Stimulated activated CD4-positive, alpha-beta T cell treated with anti-CD3 and anti-CD28 coated beads, Interleukin-15, amount 100 ng/mL, for 24 hours (primary cell): ENCODE measurements at regions not wholly inside any gene's neighbourhood (a gene's known extent, or its start where the extent isn't known, plus 50 kb on each side); places are given as distances from the start of the nearest gene placed in this dataset.
"Not testable (repeated sequence)": the region's sequence is repeated elsewhere in the genome, so short reads cannot be mapped to it uniquely, and the experiment has no call there.

ENCODE experiments used
- DNase-seq: peaks from one replicate; pipeline ENCODE4 v3.0.0-alpha.2; 2020

DNA sequence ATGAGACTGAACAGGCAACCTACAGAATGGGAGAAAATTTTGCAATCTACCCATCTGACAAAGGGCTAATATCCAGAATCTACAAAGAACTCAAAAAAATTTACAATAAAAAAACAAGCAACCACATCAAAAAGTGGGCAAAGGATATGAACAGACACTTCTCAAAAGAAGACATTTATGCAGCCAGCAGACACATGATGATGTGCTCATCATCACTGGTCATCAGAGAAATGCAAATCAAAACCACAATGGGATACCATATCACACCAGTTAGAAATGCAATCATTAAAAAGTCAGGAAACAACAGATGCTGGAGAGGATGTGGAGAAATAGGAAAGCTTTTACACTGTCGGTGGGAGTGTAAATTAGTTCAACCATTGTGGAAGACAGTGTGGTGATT, 51.7 kb upstream of the PAXBP1 start:
- DNase-seq = not testable (repeated sequence)

DNA sequence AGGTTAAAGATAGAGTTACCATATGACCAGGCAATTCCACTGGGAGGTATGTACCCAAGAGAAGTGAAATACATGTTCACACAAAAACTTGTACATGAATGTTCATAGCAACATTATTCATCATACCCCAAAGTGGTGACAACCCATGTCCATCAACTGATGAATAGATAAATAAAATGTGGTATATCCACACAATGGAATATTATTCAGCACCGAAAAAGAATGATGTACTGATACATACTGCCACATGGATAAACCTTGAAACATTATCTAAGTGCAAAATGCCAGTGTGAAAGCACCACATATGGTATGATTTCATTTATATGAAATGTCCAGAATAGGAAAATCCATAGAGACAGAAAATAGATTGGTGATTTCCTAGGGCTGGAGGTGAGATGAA, 53.4 kb upstream of the PAXBP1 start:
- DNase-seq = no peak

DNA sequence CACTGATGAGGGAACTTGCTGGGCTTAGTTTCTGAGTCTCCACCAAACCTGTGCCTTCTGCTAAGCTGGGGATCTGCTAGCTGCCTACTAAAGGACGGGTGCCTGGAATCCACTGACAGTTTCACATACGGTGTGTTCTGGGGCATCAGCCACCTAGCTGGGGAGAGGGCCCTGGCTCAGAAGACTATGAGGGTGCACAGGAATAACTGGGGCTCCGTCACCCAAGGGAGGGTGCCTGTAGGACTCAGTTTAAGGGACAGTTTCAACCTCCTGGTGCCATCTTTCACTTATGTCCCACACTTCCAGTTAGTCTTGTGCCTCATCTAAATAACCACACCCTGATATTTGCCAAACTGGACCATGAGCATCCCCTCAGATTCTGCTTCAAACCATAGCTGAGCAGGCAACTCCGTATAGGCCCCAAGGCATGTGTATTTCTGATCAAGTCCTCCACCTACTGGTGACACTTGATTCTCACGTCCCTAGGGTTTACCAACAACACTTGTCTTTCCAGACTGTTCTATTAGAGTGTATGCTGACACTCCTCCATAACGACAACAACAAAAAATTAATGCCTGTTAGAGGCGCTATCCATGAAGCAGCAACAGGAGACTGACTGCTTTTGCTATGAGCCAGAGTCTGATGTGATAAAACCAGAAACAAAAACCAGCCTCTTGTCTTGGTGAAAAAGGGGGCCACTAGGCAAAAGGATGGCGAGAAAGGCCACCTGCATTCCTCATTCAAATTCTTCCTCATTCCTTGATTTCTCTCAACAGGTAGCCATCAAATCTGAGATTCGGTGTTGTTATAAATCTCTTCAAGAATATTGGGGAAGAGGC, 55.0 kb upstream of the PAXBP1 start:
- DNase-seq = peak; percentile 43

DNA sequence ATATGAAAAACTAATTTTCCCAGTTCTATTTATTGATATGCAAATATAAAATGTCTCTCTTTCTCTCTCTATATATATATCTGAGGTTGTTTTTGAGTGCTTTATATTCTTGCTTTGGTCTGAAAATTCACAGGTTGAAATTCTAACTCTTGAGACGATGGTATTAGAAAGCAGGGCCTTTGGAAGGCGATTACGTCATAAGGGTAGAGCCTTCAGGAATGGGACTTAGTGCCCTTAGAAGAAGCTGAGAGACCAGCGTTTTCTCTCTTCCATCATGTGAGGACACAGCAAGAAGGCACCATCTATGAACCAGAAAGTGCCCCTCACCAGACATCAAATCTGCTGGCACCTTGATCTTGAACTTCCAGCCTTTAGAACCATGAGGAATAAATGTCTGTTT, 57.4 kb upstream of the PAXBP1 start:
- DNase-seq = no peak

DNA sequence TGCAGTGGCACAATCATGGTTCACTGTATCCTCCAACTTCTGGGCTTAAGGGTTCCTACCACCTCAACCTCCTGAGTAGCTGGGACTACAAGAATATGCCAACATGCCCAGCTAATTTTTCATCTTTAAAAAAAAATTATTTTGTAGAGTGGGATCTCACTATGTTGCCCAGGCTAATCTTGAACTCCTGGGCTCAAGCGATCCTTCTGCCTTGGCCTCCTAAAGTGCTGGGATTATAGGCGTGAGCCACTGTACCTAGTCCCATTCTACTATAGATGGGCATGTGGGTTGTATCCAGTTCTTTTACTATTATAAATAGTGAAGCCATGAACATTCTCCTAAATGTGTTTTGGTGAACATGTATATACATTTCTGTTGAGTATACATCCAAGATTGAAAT, 57.9 kb upstream of the PAXBP1 start:
- no peak for DNase-seq

DNA sequence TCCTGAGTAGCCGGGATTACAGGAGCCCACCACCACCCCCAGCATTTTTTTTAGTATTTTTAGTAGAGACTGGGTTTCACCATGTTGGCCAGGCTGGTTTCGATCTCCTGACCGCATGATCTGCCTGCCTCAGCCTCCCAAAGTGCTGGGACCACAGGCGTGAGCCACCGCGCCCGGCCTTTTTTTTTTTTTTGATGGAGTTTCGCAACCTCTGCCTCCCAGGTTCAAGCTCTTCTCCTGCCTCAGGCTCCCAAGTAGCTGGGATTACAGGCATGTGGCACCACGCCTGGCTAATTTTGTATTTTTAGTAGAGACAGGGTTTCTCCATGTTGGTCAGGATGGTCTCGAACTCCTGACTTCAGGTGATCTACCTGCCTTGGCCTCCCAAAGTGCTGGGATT, 60.2 kb upstream of the PAXBP1 start:
- DNase-seq = not testable (repeated sequence)

DNA sequence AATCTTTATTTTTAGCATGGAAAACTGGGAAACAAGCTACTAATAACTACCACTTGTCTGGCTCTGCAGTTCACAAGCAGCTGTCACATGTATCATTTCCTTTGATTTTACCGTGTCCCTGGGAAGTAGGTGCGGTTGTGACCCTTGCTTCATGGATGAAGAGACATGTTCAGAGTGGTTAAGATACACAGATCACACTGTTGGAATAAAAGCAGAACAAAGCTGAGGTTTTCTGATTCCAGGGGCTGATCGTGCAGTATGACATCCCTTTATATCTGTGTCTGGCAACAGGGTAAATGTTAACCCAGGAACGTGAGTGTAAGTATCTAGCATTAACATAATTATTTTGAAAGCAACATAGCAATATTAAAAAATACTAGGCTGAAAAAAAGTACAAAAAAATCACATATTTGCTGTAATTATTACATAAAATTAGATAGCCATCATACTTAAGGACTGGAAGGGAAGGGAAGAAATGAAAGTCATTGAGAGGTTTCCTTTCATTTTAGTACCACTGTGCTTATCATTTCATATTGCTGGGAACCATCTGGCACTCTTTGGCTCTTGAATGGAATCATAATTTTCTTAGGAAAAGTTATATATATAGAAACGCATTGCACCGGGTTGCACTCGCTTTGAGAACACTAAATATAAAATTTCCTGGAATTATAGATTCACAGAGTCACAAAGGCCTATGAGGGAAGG, 62.8 kb upstream of the PAXBP1 start:
- no peak for DNase-seq

DNA sequence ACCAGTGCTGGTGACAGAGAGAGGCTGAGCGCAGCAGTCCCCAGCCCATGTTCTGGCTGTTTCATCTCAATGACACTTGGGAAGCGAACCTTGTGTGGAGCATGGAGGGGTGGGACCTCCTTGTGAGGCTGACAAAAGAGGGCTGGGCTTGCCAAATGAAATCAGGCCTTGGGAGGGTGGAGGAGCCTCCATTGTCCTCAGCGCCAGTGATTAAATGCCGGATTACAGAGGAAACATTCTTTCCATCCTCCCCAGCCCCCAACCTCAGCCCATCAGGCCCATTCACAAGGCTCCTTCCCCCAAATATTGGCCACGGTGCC, 63.3 kb upstream of the PAXBP1 start:
- DNase-seq = no peak

DNA sequence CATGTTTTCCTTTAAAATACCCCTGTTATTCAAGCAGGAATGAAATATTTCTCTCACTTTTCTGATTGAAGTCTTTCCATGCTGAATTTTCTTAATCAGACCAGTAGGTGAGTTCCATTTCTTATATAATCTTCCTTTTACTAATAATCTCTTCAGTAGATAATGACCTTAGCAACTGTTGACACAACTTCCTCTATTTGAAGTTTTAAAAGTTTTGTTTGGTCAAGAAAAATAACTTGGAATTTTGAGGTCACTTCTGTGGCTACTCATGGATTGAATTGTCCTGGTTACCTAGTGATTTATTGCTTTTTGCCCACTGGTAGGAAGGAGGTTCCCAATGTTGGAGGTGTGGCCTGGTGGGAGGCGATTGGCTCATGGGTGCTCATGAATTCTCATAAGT, 70.6 kb upstream of the PAXBP1 start:
- no peak for DNase-seq

DNA sequence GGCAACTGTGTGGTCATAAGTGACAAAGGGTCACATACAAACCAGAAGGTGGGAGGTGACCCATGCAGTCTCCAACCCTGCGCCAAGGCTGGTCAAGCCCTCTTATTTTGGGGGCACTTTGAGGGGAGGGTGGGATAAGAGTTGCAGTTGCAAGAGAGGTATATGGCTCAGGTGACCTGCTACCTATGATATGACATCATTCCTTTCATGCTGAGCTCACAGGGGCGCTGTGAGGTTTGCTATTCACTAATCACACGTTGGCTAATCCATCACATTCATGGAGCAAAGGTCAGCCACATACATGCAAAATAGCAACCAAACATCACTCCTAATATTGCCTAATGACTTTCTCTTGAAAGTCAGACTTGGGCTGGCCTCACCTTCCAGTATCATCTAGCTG, 72.0 kb upstream of the PAXBP1 start:
- DNase-seq = no peak

DNA sequence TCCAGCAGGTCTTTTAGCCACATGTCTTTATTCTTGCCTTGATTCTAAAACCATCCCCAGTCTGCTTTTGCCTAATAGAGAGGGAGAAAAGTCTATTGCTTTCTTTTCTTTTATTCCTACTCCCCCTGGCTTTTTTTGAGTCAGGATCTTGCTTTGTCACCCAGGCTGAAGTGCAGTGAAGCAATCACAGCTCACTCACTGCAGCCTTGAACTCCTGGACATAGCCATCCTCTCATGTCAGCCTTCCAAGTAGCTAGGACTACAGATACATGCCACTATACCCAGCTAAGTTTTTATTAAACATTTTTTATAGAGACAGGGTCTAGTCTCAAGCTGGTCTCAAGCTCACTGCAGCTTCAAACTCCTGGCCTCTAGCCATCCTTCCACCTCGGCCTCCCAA, 72.5 kb upstream of the PAXBP1 start:
- DNase-seq = no peak

DNA sequence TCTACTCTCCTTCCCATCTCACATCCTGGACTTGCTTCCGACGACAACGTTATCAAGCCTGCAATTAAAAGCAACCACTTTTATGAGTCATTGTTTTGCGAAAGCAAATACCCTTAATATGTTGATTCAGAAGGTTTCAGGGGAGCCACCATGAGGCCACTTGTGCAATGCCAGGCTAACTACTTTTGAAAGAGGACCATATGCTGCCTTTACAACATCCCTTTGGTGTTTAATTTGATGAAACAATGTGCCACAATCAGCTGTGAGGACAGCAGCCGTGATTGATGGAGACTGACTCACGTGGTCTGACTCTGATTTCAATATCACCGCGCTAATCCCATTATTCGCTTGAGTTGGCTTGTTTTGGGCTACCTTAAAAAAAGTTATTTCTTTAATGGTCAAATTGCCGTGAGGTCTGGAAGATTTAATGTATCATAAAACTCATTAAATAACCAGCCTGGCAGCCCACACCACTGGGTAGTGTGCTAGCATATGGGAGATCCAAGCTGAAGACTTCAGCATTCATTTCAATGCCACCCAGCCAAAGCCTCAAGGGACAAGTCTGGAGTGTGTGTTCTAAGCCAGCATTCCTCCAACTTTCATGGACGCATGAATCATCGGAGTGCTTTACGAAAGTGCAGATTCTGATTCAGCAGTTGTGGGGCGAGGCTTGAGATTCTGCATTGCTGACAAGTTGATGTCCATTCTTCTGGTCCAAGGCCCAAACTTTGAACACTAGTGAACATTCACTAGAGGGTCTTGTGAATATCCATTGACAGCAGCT, 73.3 kb upstream of the PAXBP1 start:
- DNase-seq = no peak

DNA sequence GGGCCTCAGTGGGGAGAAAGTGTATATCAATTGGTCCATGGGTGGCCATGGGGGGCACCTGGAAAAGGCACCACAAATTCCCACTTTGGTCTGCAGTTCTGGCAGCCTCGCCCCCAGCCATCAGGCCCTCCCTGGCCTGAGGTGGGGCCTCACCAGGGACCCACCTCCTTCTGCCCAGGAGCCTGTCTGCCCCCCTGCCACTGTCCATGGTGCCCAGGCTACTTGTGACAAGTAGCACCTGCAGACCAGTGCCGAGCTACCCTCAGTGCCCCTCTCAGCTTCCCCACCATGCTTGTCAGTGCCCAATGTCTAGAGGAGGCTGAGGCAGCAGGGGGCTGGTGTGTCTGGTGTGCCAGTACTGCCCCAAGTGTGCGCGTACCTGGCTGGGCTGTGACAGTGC, 87.1 kb upstream of the PAXBP1 start:
- no peak for DNase-seq

DNA sequence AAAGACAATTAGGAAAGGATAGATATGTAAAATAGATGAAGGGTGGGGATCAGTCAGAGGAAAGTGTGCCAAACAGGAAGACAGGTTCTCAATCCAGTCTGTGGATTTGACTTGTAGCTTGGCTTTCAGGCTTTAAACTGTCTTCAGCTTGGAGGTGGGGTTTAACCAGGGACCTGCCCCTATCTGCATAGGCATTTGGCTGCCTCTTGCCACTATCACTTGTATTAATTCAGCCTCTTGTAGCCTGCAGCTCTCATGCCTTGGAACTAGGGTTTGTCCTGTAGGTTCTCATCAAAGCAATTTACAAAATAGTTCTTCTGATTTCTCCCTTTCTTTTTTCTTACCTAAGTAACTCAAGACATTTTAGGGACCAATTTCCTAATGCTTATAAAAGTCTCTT, 88.8 kb upstream of the PAXBP1 start:
- DNase-seq = no peak

DNA sequence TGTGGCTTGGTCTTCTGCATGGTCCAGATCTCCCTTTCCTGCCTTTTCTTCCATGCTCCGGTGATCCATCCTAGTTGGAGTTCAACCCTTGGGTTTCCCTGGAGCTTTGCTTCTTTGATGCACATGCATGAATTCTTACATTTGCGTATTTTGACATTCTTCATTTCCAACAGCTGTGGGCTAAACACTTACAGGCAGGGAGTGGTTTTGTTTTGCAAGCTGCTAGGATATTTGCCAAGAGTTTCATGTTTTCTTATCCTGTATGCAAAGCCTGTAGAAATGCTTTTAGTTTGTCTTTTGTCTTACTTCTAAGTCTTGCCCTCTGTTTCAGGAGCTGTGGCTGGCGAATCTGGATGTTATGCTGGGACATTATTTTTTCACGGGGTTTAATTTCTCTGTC, 90.3 kb upstream of the PAXBP1 start:
- DNase-seq = no peak

DNA sequence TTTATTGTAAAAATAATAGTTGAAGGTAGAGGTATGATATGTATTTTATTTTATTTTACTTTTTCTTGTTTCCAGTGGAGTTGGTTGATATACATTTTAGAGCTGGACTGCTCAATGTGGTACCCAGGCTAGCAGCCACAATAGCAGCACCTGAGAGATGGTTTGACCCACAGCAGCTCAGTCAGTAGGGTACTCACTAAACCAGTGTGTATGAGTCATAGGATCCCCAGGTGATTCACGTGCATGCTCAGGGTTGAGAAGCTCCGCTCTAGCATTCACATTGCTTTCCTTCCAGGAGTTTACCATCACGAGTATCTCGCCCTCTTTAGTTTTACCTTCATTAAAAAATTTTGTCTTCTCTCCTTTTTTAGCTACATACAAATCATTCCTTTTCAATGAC, 96.0 kb upstream of the PAXBP1 start:
- DNase-seq = no peak

DNA sequence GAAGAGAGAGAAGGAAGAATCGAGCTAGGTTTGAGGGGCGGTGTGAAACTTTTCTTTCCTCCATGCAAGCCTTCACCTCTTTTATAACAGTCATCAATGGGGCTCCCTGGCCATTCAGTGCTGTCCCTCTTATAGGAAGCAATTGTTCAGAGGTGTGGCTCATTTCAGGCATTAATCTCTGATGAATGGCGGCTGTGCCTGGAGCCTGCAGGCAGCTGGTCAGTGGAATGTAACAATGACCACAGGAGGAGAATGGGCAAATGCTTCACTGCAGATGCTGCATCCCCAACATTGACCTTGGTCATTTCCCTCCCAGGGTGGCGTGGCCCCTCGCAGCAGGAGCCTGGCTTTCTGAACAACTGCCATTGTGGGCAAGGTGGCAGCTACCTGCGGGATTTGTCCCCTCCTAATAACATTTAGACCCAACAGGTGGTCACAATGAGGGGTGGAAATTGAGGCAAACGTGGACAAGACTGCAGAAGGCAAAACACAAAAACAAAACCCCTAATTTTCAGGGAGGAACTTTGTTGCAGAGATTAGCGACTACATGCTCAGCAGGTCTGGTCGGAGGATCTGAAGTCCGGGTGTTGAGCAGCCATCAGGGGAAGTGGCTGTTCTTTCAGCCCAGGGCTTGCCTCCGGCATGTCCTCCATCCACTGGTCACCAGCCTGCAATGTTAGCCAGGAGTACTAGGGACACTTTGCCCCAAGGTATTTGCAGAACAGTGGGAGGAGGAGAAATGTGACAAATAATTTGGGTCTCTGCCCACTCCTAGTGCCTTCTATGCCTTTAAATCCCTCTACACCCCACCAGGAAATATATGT, 97.3 kb upstream of the PAXBP1 start:
- no peak for DNase-seq

DNA sequence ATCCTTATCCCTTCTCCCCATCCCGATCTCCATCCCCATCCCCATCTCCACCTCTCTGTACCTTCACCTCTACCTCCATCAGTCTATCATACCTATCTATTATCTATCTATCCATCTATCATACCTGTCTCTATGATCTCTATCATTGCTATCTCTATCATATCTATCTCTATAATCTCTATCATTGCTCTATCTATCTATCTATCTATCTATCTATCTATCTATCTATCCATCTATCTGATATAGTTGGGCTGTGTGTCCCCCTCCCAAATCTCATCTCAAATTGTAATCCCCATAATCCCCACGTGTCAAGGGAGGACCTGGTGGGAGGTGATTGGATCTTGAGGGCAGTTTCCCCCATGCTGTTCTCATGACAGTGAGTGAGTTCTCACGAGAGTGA, 97.9 kb upstream of the PAXBP1 start:
- no peak for DNase-seq

DNA sequence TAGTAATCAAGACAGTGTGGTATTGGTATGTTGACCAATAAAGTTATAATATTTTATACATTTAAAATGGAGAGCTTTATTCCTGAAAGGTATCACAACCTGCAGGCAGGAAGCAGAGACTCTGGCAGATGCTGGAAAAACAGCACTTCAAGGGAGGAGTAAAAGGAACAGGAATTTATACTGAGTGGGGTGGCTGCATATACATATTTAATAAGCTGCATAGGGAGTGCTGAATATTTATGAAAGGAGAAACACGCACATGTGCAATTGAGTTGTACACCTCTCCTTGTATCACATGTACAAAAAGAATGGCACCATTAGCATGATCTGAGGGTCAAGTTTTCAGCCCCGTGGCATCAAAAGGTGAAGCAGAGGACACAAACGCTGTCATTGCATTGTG, 104.9 kb upstream of the PAXBP1 start:
- DNase-seq = no peak

DNA sequence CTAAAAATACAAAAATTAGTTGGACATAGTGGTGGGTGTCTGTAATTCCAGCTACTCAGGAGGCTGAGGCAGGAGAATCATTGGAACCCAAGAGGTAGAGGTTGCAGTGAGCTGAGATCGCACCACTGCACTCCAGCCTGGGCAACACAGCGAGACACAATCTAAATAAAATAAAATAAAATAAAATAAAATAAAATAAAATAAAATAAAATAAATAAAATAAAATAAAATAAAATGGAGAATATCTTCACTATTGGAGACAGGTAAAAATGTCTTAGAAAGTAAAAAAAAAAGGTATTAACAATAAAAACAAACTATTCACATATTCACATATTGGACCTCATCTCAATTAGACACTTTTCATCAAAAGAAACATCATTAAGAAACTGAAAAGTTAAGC, 106.3 kb upstream of the PAXBP1 start:
- DNase-seq = not testable (repeated sequence)

DNA sequence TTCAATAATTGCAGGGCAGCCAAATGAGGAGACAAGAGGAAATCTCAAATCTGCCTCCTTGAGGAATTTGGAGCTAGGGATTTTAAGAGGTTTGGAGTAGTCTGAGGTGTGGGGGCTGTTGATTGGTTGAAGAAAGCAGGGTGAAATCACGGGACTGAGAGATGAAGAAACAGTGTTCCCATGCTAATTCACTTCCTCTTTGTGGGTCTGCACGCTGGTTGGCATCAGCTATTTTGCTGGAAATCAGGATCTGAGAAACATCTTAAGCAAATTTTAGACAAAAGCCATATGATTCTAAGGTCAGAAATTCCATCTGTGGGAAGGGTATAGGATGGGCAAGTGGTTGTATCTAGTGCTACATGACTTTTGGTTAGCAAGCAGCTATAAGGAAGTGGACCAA, 107.1 kb upstream of the PAXBP1 start:
- DNase-seq = no peak

DNA sequence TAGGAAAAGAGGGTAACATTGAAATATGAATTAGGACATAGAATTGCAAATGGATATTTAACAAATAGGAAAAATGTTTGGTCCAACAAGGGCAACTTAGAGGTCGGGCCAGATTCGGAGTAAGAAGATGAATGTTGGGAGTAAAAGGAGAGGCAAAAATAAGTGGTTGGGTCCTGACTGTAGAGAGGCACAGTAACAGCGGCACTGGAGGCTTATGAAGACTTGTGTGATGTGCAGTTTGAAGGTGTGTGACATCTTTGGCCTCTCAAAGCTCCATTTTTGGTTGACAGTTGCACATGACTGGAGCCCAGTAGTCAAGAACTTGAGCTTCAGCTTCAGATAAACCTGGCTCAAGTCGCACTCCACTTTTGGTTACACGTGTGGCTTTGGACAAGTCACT, 109.9 kb upstream of the PAXBP1 start:
- no peak for DNase-seq

DNA sequence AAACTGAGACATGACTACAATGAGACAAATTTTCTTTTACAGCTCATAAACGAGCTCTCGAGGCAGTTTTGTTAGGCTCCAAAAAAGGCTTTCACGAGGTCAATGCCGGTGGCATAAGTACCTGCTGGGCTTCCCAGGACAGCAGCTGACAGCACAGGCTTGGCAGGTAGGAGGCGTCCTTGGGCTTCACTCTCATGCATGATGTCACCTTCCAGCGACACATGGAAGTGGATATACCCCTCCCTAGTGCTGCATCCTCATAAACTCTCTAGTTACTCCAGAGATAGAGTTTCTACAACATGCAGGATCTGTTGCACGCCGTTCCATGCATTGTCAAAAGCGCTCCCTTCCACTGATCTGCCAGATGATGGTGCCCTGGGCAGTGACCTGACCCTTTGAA, 112.5 kb upstream of the PAXBP1 start:
- no peak for DNase-seq
